Activated CD8-positive, alpha-beta memory T cell treated with anti-CD3 and anti-CD28 coated beads for 4 hours (primary cell): ENCODE measurements at regions not wholly inside any gene's neighbourhood (a gene's known extent, or its start where the extent isn't known, plus 50 kb on each side); places are given as distances from the start of the nearest gene placed in this dataset.
"Not testable (repeated sequence)": the region's sequence is repeated elsewhere in the genome, so short reads cannot be mapped to it uniquely, and the experiment has no call there.

ENCODE experiments used
- DNase-seq, 2 donors: peaks; one replicate each; pipeline ENCODE4 v3.0.0-alpha.2; 2020; ENCODE audit warnings: low read depth in 2 of 2

- no peak for DNase-seq
These were observed 116.1 kb downstream of the CYP26B1 start for GRCh38 chr2:72031346-72032110.

- DNase-seq = no peak
These were observed 118.7 kb downstream of the CYP26B1 start for GRCh38 chr2:72028996-72029395.

- DNase-seq = no peak
These were observed 119.2 kb downstream of the CYP26B1 start for GRCh38 chr2:72028351-72028995.

GRCh38 chr2:72027426-72028161, 120.1 kb downstream of the CYP26B1 start:
- no peak for DNase-seq

- DNase-seq = no peak
These were observed 120.7 kb downstream of the CYP26B1 start for GRCh38 chr2:72026819-72027425.

- DNase-seq = no peak
These were observed 123.0 kb downstream of the CYP26B1 start for GRCh38 chr2:72024451-72025175.

- DNase-seq = no peak
These were observed 123.8 kb downstream of the CYP26B1 start for GRCh38 chr2:72023678-72024390.

- DNase-seq = not testable (repeated sequence)
These were observed 126.3 kb downstream of the CYP26B1 start for GRCh38 chr2:72021371-72021770.

- DNase-seq = no peak
These were observed 132.4 kb downstream of the CYP26B1 start for GRCh38 chr2:72015266-72015665.

- no peak for DNase-seq
These were observed 132.8 kb downstream of the CYP26B1 start for GRCh38 chr2:72014831-72015230.

- no peak for DNase-seq
These were observed 133.9 kb downstream of the CYP26B1 start for GRCh38 chr2:72013726-72014125.

- no peak for DNase-seq
These were observed 134.6 kb downstream of the CYP26B1 start for GRCh38 chr2:72012886-72013574.

- DNase-seq = no peak
These were observed 135.9 kb downstream of the CYP26B1 start for GRCh38 chr2:72011791-72012190.

GRCh38 chr2:72011370-72011689, 136.3 kb downstream of the CYP26B1 start:
- DNase-seq = no peak

GRCh38 chr2:72010647-72011369, 136.9 kb downstream of the CYP26B1 start:
- no peak for DNase-seq

- DNase-seq = no peak
These were observed 139.1 kb downstream of the CYP26B1 start for GRCh38 chr2:72008608-72009007.

- no peak for DNase-seq
These were observed 140.3 kb downstream of the CYP26B1 start for GRCh38 chr2:72007402-72007801.

GRCh38 chr2:72006188-72006736, 141.4 kb downstream of the CYP26B1 start:
- no peak for DNase-seq

- no peak for DNase-seq
These were observed 142.7 kb downstream of the CYP26B1 start for GRCh38 chr2:72004976-72005375.
